Endothelial cell of umbilical vein (primary cell): ENCODE measurements at regions not wholly inside any gene's neighbourhood (a gene's known extent, or its start where the extent isn't known, plus 50 kb on each side); places are given as distances from the start of the nearest gene placed in this dataset.

ENCODE experiments used
- BruUV-seq: library from RNA; stranded (reverse); fragments of 400-500 nt; replicated peaks from 2 replicates; lab custom pipeline; 2021; lab: Mats Ljungman, UMichigan
- CTCF ChIA-PET: fragments of 300-600, 350-600 bp; sonication (Branson Sonifier 250); formaldehyde crosslinking; loops from one replicate; lab custom pipeline; 2021; ENCODE audit warnings: antibody characterized with exemption, inconsistent platforms; lab: Charles Lee
- POLR2A ChIA-PET: fragments of 300-600, 350-600 bp; sonication (Branson Sonifier 250); formaldehyde crosslinking; loops from one replicate; lab custom pipeline; 2021; ENCODE audit warnings: antibody characterized with exemption, inconsistent platforms; lab: Charles Lee
- DNase-seq: peaks from one replicate; pipeline ENCODE4 v3.0.0-alpha.2; 2011; ENCODE audit warnings: low read depth, low spot score
- FAIRE-seq: peaks from 2 replicates; lab custom pipeline; 2011; peaks lifted over from hg19 to GRCh38; lab: Jason Lieb, UNC
- H2AFZ ChIP-seq: 2 replicates; pipeline ENCODE4 v1.6.0; 2012; ENCODE audit warnings: low read depth, low read length, control low read depth, inconsistent platforms
- H3K27ac ChIP-seq: 2 replicates; pipeline ENCODE4 v1.5.1; 2011; ENCODE audit warnings: low read depth, mild to moderate bottlenecking, control low read depth, low read length, moderate library complexity; ENCODE audit not compliant: insufficient read depth
- H3K27me3 ChIP-seq, 2 experiments: 2 replicates each; pipeline versions ENCODE4 v1.6.0 to v1.6.1; 2011; ENCODE audit warnings: low read length in 2 of 2, mixed read lengths in 1 of 2; ENCODE audit not compliant: control insufficient read depth in 2 of 2, insufficient read depth in 2 of 2
- H3K36me3 ChIP-seq, 2 experiments: 2 replicates in 1 of 2; 3 replicates in 1 of 2; pipeline ENCODE4 v1.5.1; 2011; ENCODE audit warnings: low read length in 2 of 2, mild to moderate bottlenecking in 1 of 2, moderate library complexity in 1 of 2; ENCODE audit not compliant: control insufficient read depth in 2 of 2, insufficient read depth in 2 of 2; ENCODE audit errors: extremely low read depth in 1 of 2
- H3K4me1 ChIP-seq: 3 replicates; pipeline ENCODE4 v1.5.1; 2011; ENCODE audit warnings: mild to moderate bottlenecking, low read length; ENCODE audit not compliant: control insufficient read depth, insufficient read depth; ENCODE audit errors: extremely low read depth
- H3K4me2 ChIP-seq: 2 replicates; pipeline ENCODE4 v1.6.1; 2011; ENCODE audit warnings: low read length, control low read depth, mixed read lengths; ENCODE audit not compliant: insufficient read depth
- H3K4me3 ChIP-seq, 3 experiments: fragments of 200-600 bp in 1 of 3; sonication (generic), shearing (Covaris generic) in 1 of 3; replicated peaks in 1 of 3; 2 replicates each; pipeline ENCODE4 v1.5.1; 2011 to 2016; ENCODE audit warnings: control low read depth in 3 of 3, low read length in 3 of 3, mild to moderate bottlenecking in 2 of 3, inconsistent platforms in 1 of 3, low read depth in 1 of 3, moderate library complexity in 1 of 3; ENCODE audit not compliant: insufficient read depth in 1 of 3
- H3K79me2 ChIP-seq: 2 replicates; pipeline ENCODE4 v1.6.0; 2012; ENCODE audit warnings: low read length, inconsistent platforms; ENCODE audit not compliant: control insufficient read depth, insufficient read depth
- H3K9ac ChIP-seq: replicated peaks from 2 replicates; pipeline ENCODE3; 2011; ENCODE audit warnings: low read length, control low read depth; ENCODE audit not compliant: insufficient read depth; ENCODE audit errors: extremely low read depth
- H3K9me1 ChIP-seq: replicated peaks from 3 replicates; pipeline ENCODE4 v1.6.0; 2011; ENCODE audit warnings: mild to moderate bottlenecking, low read length; ENCODE audit not compliant: control insufficient read depth, insufficient read depth; ENCODE audit errors: extremely low read depth
- H3K9me3 ChIP-seq: replicated peaks from 2 replicates; pipeline ENCODE4 v1.5.1; 2012; ENCODE audit warnings: low read length, inconsistent platforms; ENCODE audit not compliant: control insufficient read depth, insufficient read depth
- H4K20me1 ChIP-seq: replicated peaks from 2 replicates; pipeline ENCODE3; 2011; ENCODE audit warnings: mild to moderate bottlenecking, low read length; ENCODE audit not compliant: control insufficient read depth, insufficient read depth; ENCODE audit errors: extremely low read depth
- CTCF ChIP-seq, 2 donors: IDR thresholded peaks; 1 replicate in 1 of 2; 2 replicates in 1 of 2; pipeline ENCODE4 v1.5.1; 2011; ENCODE audit warnings: low read length in 2 of 2, mild to moderate bottlenecking in 2 of 2, moderate library complexity in 2 of 2, control low read depth in 1 of 2, inconsistent platforms in 1 of 2, low read depth in 1 of 2; ENCODE audit not compliant: insufficient read depth in 1 of 2; ENCODE audit errors: extremely low read depth in 1 of 2
- EZH2 ChIP-seq: IDR thresholded peaks from 2 replicates; pipeline ENCODE4 v1.6.1; 2012; ENCODE audit warnings: borderline replicate concordance, low read depth, mild to moderate bottlenecking, moderate library complexity, low read length, inconsistent platforms; ENCODE audit not compliant: severe bottlenecking
- GATA2 ChIP-seq: IDR thresholded peaks from 2 replicates; pipeline ENCODE4 v1.7.0; 2011; ENCODE audit warnings: low read depth, mild to moderate bottlenecking, moderate library complexity, mixed read lengths, low read length; ENCODE audit not compliant: insufficient read length, insufficient read depth
- JUN ChIP-seq: IDR thresholded peaks from 2 replicates; pipeline ENCODE4 v1.6.1; 2011; ENCODE audit warnings: borderline replicate concordance, low read depth; ENCODE audit not compliant: insufficient read length, insufficient read depth
- MAX ChIP-seq: IDR thresholded peaks from 2 replicates; pipeline ENCODE4 v1.6.1; 2011; ENCODE audit not compliant: insufficient read depth, insufficient read length
- MYC ChIP-seq: IDR thresholded peaks from one replicate; pipeline ENCODE4 v1.6.1; 2011; ENCODE audit warnings: mild to moderate bottlenecking, low read depth, low read length
- POLR2A ChIP-seq: IDR thresholded peaks from 2 replicates; pipeline ENCODE4 v1.6.1; 2012; ENCODE audit warnings: low read depth, mild to moderate bottlenecking, control low read depth, low read length
- POLR2AphosphoS5 ChIP-seq: IDR thresholded peaks from 2 replicates; pipeline ENCODE4 v1.6.1; 2012; ENCODE audit warnings: low read depth, mild to moderate bottlenecking, control low read depth, low read length, moderate library complexity; ENCODE audit not compliant: insufficient read depth
- dilution Hi-C: fragments of 300-500 bp; cut with MboI; formaldehyde crosslinking; loops from one replicate; pipeline ENCODE4 v1.15.0; 2019; ENCODE audit warnings: low sequenced_read_pairs; ENCODE audit not compliant: extremely low pct_ligation_motif_present
- intact Hi-C: fragments of 100-400 bp; cut with micrococcal nuclease; formaldehyde crosslinking; loops from one replicate; pipeline ENCODE4 v1.10.0; 2022

- BruUV-seq = no TSS peak
- Histone ChIP-seq H3K27ac (no peak overlapping the region), H3K4me1 (no peaks in the 10 kb centered on the region)
Observed at GRCh38 chr3:135314237-135314636, 519.2 kb downstream of the EPHB1 start.

More at GRCh38 chr3:135314237-135314636, 519.2 kb downstream of the EPHB1 start:
- Histone ChIP-seq H2AFZ (no peak overlapping the region), H3K9me3 (peaks cover 6% of the 10 kb centered on the region), H3K9ac (no peak overlapping the region), H4K20me1 (no peaks in the 10 kb centered on the region), H3K9me1 (no peaks in the 10 kb centered on the region), H3K4me3 (no peak overlapping the region), H3K79me2 (no peaks in the 10 kb centered on the region), H3K4me2 (no peak overlapping the region), H3K27me3 (no peaks in the 10 kb centered on the region), H3K36me3 (no peaks in the 10 kb centered on the region)
- no peak for DNase-seq
- dilution Hi-C loops = no loop called here
- TF ChIP-seq EZH2 (no peak), GATA2 (no peak), MYC (no peak), POLR2AphosphoS5 (no peak), CTCF (IDR thresholded peaks at IDR 0.05; ENCODE audit: extremely low read depth in 1 of 2, insufficient read depth in 1 of 2, low read depth in 1 of 2, low read length in 2 of 2) (no peak), POLR2A (no peak), JUN (no peak), MAX (no peak)
- FAIRE-seq = no peak
- ChIA-PET POLR2A (no interaction called here), CTCF (interaction anchor here (1.0 kb wide), 1 partner anchor 22 kb away, joined by 3 read pairs; no protein-coding TSS in a partner anchor)
- intact Hi-C loops = no loop called here
